ENCODE measurements at regions not wholly inside any gene's neighbourhood (a gene's known extent, or its start where the extent isn't known, plus 50 kb on each side); places are given as distances from the start of the nearest gene placed in this dataset.

DNA sequence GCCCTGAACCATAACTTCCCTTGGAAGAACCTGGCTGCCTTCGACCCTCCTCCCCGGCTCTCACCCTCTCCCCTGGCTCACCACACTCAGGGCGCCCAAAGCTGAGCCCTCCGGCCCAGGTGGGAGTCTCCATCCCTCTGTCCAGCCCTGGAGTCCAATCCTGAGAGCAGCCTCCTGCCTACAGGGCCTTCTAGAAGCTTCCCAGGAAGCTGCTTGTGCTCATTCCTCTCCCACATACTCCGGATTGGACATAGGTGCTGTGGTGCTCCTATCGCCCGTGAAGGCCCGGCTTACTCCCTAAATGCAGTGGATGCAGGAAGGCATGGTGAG, 1332.0 kb downstream of the BRD1 start:
- DNase-seq (no peak), ATAC-seq (ENCODE audit: low read depth) (no peak)
- Histone ChIP-seq H3K27ac (ENCODE audit: low read length in 2 of 2) (no peak overlapping the region), H3K27me3 (replicated peaks in 1 of 4; ENCODE audit: control extremely low read depth in 1 of 4, control insufficient read depth in 3 of 4, insufficient read depth in 4 of 4, low read length in 3 of 4) (peaks cover 0 to 19% (median 11%) of the 10 kb centered on the region in 4 experiments), H3K4me1 (ENCODE audit: control insufficient read depth in 2 of 2, insufficient read depth in 2 of 2, low read length in 2 of 2) (peaks cover 8 to 11% of the 10 kb centered on the region in 2 donors), H3K79me2 (ENCODE audit: control insufficient read depth, insufficient read depth, low read length) (no peaks in the 10 kb centered on the region), H3K9me3 (ENCODE audit: control extremely low read depth in 1 of 3, control insufficient read depth in 2 of 3, insufficient read depth in 1 of 3, low read length in 2 of 3) (peaks cover 0 to 3% (median 0%) of the 10 kb centered on the region in 3 donors), H3K4me2 (replicated peaks; ENCODE audit: low read depth, low read length, poor library complexity, severe bottlenecking) (no peak overlapping the region), H2AFZ (ENCODE audit: insufficient read depth, low read depth, low read length, poor library complexity, severe bottlenecking) (no peak overlapping the region), H3K9ac (ENCODE audit: low read length) (no peak overlapping the region), H4K20me1 (ENCODE audit: control insufficient read depth, insufficient read depth, low read length, poor library complexity, severe bottlenecking) (no peaks in the 10 kb centered on the region), H3K36me3 (replicated peaks in 1 of 2; ENCODE audit: control extremely low read depth in 1 of 2, control insufficient read depth in 1 of 2, extremely low read depth in 1 of 2, insufficient read depth in 2 of 2, low read length in 1 of 2) (no peaks in the 10 kb centered on the region), H3K4me3 (ENCODE audit: control extremely low read depth in 1 of 5, extremely low read depth in 1 of 5, insufficient read depth in 1 of 5, low read depth in 2 of 5, low read length in 4 of 5) (no peak overlapping the region)
- intact Hi-C loops (cut with micrococcal nuclease) = no loop called here
- Mint-ChIP-seq H3K27me3 (peaks cover 30% of the 10 kb centered on the region), H3K4me3 (no peak overlapping the region), H3K9me3 (ENCODE audit: insufficient read depth) (no peaks in the 10 kb centered on the region), H3K27ac (no peak overlapping the region), H3K4me1 (peaks cover 12% of the 10 kb centered on the region)
- ChIA-PET POLR2A (no interaction called here), CTCF (interaction anchor here (0.7 kb wide), 1 partner anchor 1282 kb away, joined by 4 read pairs; no protein-coding TSS in a partner anchor)
- TF ChIP-seq EZH2 (IDR thresholded peaks at IDR 0.05; ENCODE audit: borderline replicate concordance, insufficient read depth, low read depth, low read length, poor library complexity, severe bottlenecking) = no peak
- TF ChIP-seq, protein P1, sequence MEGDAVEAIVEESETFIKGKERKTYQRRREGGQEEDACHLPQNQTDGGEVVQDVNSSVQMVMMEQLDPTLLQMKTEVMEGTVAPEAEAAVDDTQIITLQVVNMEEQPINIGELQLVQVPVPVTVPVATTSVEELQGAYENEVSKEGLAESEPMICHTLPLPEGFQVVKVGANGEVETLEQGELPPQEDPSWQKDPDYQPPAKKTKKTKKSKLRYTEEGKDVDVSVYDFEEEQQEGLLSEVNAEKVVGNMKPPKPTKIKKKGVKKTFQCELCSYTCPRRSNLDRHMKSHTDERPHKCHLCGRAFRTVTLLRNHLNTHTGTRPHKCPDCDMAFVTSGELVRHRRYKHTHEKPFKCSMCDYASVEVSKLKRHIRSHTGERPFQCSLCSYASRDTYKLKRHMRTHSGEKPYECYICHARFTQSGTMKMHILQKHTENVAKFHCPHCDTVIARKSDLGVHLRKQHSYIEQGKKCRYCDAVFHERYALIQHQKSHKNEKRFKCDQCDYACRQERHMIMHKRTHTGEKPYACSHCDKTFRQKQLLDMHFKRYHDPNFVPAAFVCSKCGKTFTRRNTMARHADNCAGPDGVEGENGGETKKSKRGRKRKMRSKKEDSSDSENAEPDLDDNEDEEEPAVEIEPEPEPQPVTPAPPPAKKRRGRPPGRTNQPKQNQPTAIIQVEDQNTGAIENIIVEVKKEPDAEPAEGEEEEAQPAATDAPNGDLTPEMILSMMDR (IDR thresholded peaks at IDR 0.05) = no peak
- 91% methylated on average over 5 of the region's 8 CpGs for WGBS (ENCODE audit: insufficient coverage)

DNA sequence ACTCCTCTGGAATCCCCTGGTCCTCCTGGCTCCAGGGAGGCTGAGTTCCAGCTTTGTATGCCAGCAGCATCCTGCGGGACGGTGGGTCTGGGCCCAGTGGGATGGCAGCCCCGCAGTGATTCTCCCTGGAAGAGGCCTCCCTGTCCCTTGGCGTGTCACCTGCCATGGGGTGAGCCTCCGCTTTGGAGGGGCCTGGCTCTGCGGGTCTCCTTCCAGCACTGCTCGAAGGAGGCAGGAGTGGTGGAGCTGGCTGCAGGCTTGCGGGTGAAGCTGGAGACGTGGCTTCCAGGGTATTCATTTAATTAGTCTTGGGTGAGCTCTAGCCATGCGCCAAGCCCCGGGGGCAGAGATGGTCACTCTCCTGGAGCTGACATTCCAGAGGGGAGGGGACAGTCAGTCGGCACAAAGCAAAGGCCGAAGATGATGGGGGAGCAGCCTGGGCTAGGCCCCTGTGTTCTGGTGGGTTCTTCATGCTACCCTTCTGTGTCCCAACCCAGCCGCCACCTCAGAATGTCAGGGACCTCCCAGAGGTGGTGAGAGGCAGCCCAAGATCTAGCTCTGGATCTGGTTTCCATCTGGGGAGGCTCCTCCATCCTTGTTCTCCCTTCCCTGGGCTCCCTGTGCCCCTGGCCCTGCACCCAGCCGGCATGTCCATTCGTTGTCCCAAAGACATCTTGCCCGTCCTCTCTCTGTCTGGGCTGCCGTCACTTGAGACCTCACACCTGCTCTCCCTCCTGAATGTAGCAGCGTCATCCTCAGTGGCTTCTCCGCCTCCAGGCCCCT, 1332.5 kb downstream of the BRD1 start:
- ChIA-PET POLR2A (no interaction called here), CTCF (interaction anchor here (1.0 kb wide), 1 partner anchor 9 kb away, joined by 3 read pairs; no protein-coding TSS in a partner anchor)
- Histone ChIP-seq H3K27me3 (replicated peaks in 1 of 4; ENCODE audit: control extremely low read depth in 1 of 4, control insufficient read depth in 3 of 4, insufficient read depth in 4 of 4, low read length in 3 of 4) (peaks cover 0 to 23% (median 13%) of the 10 kb centered on the region in 4 experiments), H3K27ac (ENCODE audit: low read length in 2 of 2) (no peak overlapping the region), H3K4me3 (ENCODE audit: control extremely low read depth in 1 of 5, extremely low read depth in 1 of 5, insufficient read depth in 1 of 5, low read depth in 2 of 5, low read length in 4 of 5) (no peak overlapping the region), H3K4me2 (replicated peaks; ENCODE audit: low read depth, low read length, poor library complexity, severe bottlenecking) (no peak overlapping the region), H2AFZ (ENCODE audit: insufficient read depth, low read depth, low read length, poor library complexity, severe bottlenecking) (no peak overlapping the region), H3K79me2 (ENCODE audit: control insufficient read depth, insufficient read depth, low read length) (no peaks in the 10 kb centered on the region), H3K4me1 (ENCODE audit: control insufficient read depth in 2 of 2, insufficient read depth in 2 of 2, low read length in 2 of 2) (peaks cover 8 to 16% of the 10 kb centered on the region in 2 donors), H4K20me1 (ENCODE audit: control insufficient read depth, insufficient read depth, low read length, poor library complexity, severe bottlenecking) (no peaks in the 10 kb centered on the region), H3K9me3 (ENCODE audit: control extremely low read depth in 1 of 3, control insufficient read depth in 2 of 3, insufficient read depth in 1 of 3, low read length in 2 of 3) (peaks cover 0 to 4% (median 0%) of the 10 kb centered on the region in 3 donors), H3K36me3 (replicated peaks in 1 of 2; ENCODE audit: control extremely low read depth in 1 of 2, control insufficient read depth in 1 of 2, extremely low read depth in 1 of 2, insufficient read depth in 2 of 2, low read length in 1 of 2) (no peaks in the 10 kb centered on the region), H3K9ac (ENCODE audit: low read length) (no peak overlapping the region)
- no peak overlapping the region for H3K4me3 Mint-ChIP-seq
- ATAC-seq (ENCODE audit: low read depth) = no peak
- no peaks in the 10 kb centered on the region for H3K9me3 Mint-ChIP-seq (ENCODE audit: insufficient read depth)
- no peak for DNase-seq
- intact Hi-C loops (cut with micrococcal nuclease) = loop anchor here (5.0 kb wide), 1 partner anchor 978 kb away; no protein-coding TSS in a partner anchor
- 92% methylated on average over 19 of the region's 20 CpGs for WGBS (ENCODE audit: insufficient coverage)
- H3K27ac Mint-ChIP-seq = no peak overlapping the region
- TF ChIP-seq EZH2 (IDR thresholded peaks at IDR 0.05; ENCODE audit: borderline replicate concordance, insufficient read depth, low read depth, low read length, poor library complexity, severe bottlenecking) = no peak
- TF ChIP-seq, protein P1 (IDR thresholded peaks at IDR 0.05) = no peak
- peaks cover 30% of the 10 kb centered on the region for H3K27me3 Mint-ChIP-seq
- H3K4me1 Mint-ChIP-seq = peaks cover 12% of the 10 kb centered on the region
